ENCODE measurements at regions not wholly inside any gene's neighbourhood (a gene's known extent, or its start where the extent isn't known, plus 50 kb on each side); places are given as distances from the start of the nearest gene placed in this dataset.

GRCh38 chr3:10555263-10555662, 49.9 kb upstream of the ATP2B2 start:
- TF ChIP-seq CTCF (IDR thresholded peaks at IDR 0.05 in 4 of 5, conservative IDR thresholded peaks at IDR 0.05 in 1 of 5) (no peak), POLR2A (IDR thresholded peaks at IDR 0.05) (no peak)
